Aorta (tissue), 5 donors: ENCODE measurements at regions not wholly inside any gene's neighbourhood (a gene's known extent, or its start where the extent isn't known, plus 50 kb on each side); places are given as distances from the start of the nearest gene placed in this dataset.

Source experiments
- ATAC-seq: fragments of 200-7000 bp; cut with Tn5 transposase; one replicate; pipeline ENCODE4 v1.9.1; 2022; ENCODE audit warnings: moderate library complexity; ENCODE audit not compliant: low FRiP score
- DNase-seq, 2 donors: peaks; one replicate each; pipeline ENCODE4 v3.0.0-alpha.2; 2020
- H3K27ac ChIP-seq, 2 donors: one replicate each; pipeline ENCODE4 v1.5.1; 2013; ENCODE audit warnings: low read length in 2 of 2, mild to moderate bottlenecking in 2 of 2, moderate library complexity in 2 of 2, control low read depth in 1 of 2, inconsistent platforms in 1 of 2, low read depth in 1 of 2
- H3K27me3 ChIP-seq, 2 donors: one replicate each; pipeline ENCODE4 v1.6.1; 2013; ENCODE audit warnings: control low read depth in 1 of 2, low read length in 1 of 2, mild to moderate bottlenecking in 1 of 2, moderate library complexity in 1 of 2; ENCODE audit not compliant: insufficient read depth in 2 of 2, control insufficient read depth in 1 of 2
- H3K36me3 ChIP-seq, 2 donors: one replicate each; pipeline ENCODE4 v1.6.1; 2013; ENCODE audit warnings: control low read depth in 1 of 2, low read length in 1 of 2, mild to moderate bottlenecking in 1 of 2; ENCODE audit not compliant: insufficient read depth in 2 of 2, control insufficient read depth in 1 of 2
- H3K4me1 ChIP-seq, 2 donors: one replicate each; pipeline ENCODE4 v1.6.1; 2013; ENCODE audit warnings: low read length in 2 of 2, control low read depth in 1 of 2, mild to moderate bottlenecking in 1 of 2, moderate library complexity in 1 of 2; ENCODE audit not compliant: insufficient read depth in 2 of 2, control insufficient read depth in 1 of 2
- H3K4me3 ChIP-seq, 2 donors: one replicate each; pipeline ENCODE4 v1.5.1; 2013; ENCODE audit warnings: low read length in 2 of 2, control low read depth in 1 of 2, mild to moderate bottlenecking in 1 of 2
- H3K9me3 ChIP-seq: one replicate; pipeline ENCODE4 v1.6.1; 2013; ENCODE audit warnings: mild to moderate bottlenecking, low read length; ENCODE audit not compliant: control insufficient read depth
- WGBS, 2 donors: extraction: QIAGEN DNeasy Blood & Tissue Kit; methylation state at CpG; one replicate each; pipeline ENCODE4 v1.1.7; 2013; 5-methylcytosine and 5-hydroxymethylcytosine counted together
- intact Hi-C, 2 donors: fragments of 100-400 bp; cut with DNase I; formaldehyde crosslinking; loops; one replicate each; pipeline versions ENCODE4 v1.14.2 to v1.15.0; 2022
- donor health status: healthy with polysubstance abuse.
- donor health status: Bipolar disorder and iron deficiency.
- donor health status: DM: no; HTN: no; CAD: no.
- donor health status: DM: no; HTN: no; CAD: no.
- donor health status: DM: yes; HTN: yes; CAD: no.

GRCh38 chr3:197381371-197381770 lies 83.0 kb upstream of the DLG1 start:
- intact Hi-C loops, result no loop called here
- WGBS, 2 donors, result 75 to 77% methylated on average over 2 of the region's 2 CpGs
- no peaks in the 10 kb centered on the region for H3K9me3 ChIP-seq
- no peaks in the 10 kb centered on the region for H3K36me3 ChIP-seq
- no peak for DNase-seq
- no peak overlapping the region for H3K27ac ChIP-seq
- ATAC-seq, result no peak
- no peaks in the 10 kb centered on the region for H3K4me1 ChIP-seq
- H3K4me3 ChIP-seq, result no peak overlapping the region
- no peaks in the 10 kb centered on the region for H3K27me3 ChIP-seq

DNA sequence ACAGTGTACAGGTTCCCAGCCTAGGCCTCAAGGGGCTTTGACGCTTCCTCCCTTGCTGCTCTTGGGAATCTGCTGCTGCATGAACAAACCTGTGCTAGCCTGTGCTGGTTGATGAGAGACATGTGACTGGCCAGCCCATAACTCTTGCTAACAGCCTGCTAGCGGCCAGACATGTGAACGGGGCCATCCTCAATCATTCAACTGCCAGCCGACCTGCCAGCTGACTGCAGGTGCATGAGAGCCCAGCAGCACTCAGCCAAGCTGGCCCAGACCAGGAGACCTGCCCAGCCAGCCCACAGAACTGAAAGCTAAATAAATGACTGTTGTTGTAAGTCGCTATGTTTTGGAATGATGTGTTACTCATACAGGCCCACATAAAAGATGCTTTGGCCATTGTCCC lies 82.4 kb upstream of the DLG1 start:
- H3K36me3 ChIP-seq, result no peaks in the 10 kb centered on the region
- no peak overlapping the region for H3K27ac ChIP-seq
- ATAC-seq (no peak), DNase-seq (no peak)
- H3K9me3 ChIP-seq, result no peaks in the 10 kb centered on the region
- no peaks in the 10 kb centered on the region for H3K4me1 ChIP-seq
- no peak overlapping the region for H3K4me3 ChIP-seq
- H3K27me3 ChIP-seq, result no peaks in the 10 kb centered on the region
- WGBS, 2 donors, result 48 to 53% methylated on average over 5 of the region's 5 CpGs
- intact Hi-C loops, result no loop called here

GRCh38 chr3:197378985-197379718 lies 80.7 kb upstream of the DLG1 start:
- H3K4me1 ChIP-seq, result no peaks in the 10 kb centered on the region
- ATAC-seq, result no peak
- H3K27ac ChIP-seq, result no peak overlapping the region
- no peak overlapping the region for H3K4me3 ChIP-seq
- H3K36me3 ChIP-seq, result no peaks in the 10 kb centered on the region
- intact Hi-C loops, result no loop called here
- H3K27me3 ChIP-seq, result no peaks in the 10 kb centered on the region
- WGBS, 2 donors, result 86 to 89% methylated on average over 22 of the region's 22 CpGs
- H3K9me3 ChIP-seq, result no peaks in the 10 kb centered on the region
- DNase-seq, result no peak

DNA sequence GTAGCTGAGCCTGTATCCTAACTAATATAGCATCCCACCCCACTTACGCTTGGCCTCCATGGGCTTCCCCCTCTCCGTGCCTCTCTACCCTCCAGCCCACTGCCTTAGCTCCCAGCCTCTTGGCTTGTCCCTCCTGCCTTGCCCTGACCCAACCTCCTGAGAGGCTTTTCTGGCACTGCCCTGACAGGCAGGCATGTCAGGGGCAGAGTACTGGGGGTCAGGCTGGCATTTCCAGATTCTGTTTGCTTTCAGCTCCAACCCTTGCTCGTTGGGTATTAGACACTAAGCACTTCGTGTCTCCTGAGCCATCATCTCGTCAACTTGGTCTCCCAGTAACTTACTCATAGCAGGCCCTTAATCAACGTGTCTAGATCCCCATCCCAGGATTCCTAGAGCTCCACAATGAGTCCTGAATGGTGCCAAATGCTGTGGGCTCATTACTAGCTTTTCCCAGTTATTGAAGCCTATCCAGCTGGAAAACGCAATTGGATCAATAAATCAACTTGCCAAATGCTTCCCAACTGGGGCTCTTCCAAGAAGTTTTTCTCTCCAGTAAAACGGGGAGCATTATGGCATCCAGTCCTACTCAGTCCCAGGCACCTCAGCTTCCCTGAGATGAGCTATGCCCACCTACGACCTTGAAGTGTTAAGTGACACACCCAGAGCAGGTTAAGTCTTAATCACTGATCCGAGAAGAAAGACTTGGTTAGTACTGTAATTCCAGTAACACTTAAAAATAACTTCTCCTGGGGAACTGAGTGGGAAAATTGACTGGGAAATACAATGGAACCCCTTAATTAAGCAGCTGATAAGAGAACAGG lies 78.5 kb upstream of the DLG1 start:
- Histone ChIP-seq H3K4me1 (no peaks in the 10 kb centered on the region), H3K4me3 (no peak overlapping the region), H3K36me3 (no peaks in the 10 kb centered on the region), H3K9me3 (no peaks in the 10 kb centered on the region), H3K27ac (no peak overlapping the region), H3K27me3 (no peaks in the 10 kb centered on the region)
- ATAC-seq, result no peak
- 70 to 77% methylated on average over 10 of the region's 10 CpGs for WGBS, 2 donors
- intact Hi-C loops, result no loop called here
- no peak for DNase-seq

GRCh38 chr3:197376020-197376419 lies 77.6 kb upstream of the DLG1 start:
- 97% methylated on average over 4 of the region's 4 CpGs for WGBS, 2 donors
- no peaks in the 10 kb centered on the region for H3K9me3 ChIP-seq
- DNase-seq (no peak), ATAC-seq (no peak)
- no peaks in the 10 kb centered on the region for H3K4me1 ChIP-seq
- intact Hi-C loops, result no loop called here
- H3K27ac ChIP-seq, result no peak overlapping the region
- H3K27me3 ChIP-seq, result no peaks in the 10 kb centered on the region
- no peaks in the 10 kb centered on the region for H3K36me3 ChIP-seq
- H3K4me3 ChIP-seq, result no peak overlapping the region

DNA sequence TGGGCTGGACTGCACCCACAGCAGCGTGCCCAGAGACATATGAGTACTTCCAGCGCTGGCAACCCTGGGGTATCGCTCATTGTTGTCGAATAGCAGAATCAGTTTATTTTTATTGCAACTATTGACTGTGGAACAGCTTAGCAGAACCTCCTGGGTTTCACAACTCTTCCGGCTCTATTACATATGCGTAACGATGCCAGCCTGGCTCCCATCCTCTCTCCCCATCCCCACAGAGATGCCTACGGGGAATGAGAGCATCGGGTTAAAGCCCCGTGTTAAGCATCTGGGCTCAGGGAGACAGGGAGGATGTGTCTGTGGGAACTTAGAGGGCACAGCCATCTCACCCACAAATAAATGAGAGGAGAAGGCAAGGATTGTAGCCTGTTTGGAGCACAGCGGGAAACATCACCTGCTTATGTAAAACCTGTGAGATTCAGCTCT lies 76.6 kb upstream of the DLG1 start:
- intact Hi-C loops, result no loop called here
- DNase-seq, result no peak

GRCh38 chr3:197373096-197373495 lies 74.7 kb upstream of the DLG1 start:
- H3K27me3 ChIP-seq, result no peaks in the 10 kb centered on the region
- intact Hi-C loops, result no loop called here
- no peaks in the 10 kb centered on the region for H3K9me3 ChIP-seq
- ATAC-seq (no peak), DNase-seq (no peak)
- H3K4me1 ChIP-seq, result no peaks in the 10 kb centered on the region
- no peak overlapping the region for H3K4me3 ChIP-seq
- 96 to 97% methylated on average over 8 of the region's 8 CpGs for WGBS, 2 donors
- H3K36me3 ChIP-seq, result no peaks in the 10 kb centered on the region
- no peak overlapping the region for H3K27ac ChIP-seq

More for the DNA sequence above, 76.6 kb upstream of the DLG1 start:
- no peak for ATAC-seq
- Histone ChIP-seq H3K36me3 (no peaks in the 10 kb centered on the region), H3K4me1 (no peaks in the 10 kb centered on the region), H3K27ac (no peak overlapping the region), H3K27me3 (no peaks in the 10 kb centered on the region), H3K9me3 (no peaks in the 10 kb centered on the region), H3K4me3 (no peak overlapping the region)
- WGBS, 2 donors, result 95 to 96% methylated on average over 11 of the region's 11 CpGs

DNA sequence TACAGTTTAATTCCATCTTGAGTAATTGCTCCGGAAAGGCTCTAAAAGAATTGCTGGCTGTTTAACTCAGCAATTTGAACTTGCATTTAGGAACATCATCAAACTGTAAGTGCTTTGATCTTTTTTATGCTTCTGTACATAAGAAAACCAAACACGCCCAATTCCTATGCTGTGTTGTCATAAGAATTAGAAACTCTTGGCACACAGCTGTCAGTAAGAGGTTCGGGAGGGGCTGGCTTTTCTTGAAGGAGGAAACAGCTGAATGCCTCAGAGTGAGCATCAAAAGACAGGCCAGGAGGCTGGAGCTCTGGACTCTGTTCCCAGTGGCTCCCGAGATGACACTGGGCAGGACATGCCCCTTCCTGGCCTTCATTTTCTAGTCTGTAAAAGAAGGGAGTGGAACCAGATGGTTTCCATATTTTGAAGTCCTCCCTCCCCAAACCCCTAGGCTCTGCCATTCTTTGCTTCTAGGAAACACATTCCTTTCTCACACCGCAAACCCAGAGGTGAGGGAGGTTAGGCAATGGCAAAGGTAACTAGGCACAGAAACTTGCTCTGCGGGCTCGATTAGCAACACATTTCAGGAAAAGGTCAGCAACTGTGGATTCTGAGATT lies 73.7 kb upstream of the DLG1 start:
- 60 to 74% methylated on average over 7 of the region's 7 CpGs for WGBS, 2 donors
- DNase-seq, result no peak
- Histone ChIP-seq H3K4me1 (no peaks in the 10 kb centered on the region), H3K4me3 (no peak overlapping the region), H3K27ac (no peak overlapping the region), H3K27me3 (no peaks in the 10 kb centered on the region), H3K9me3 (no peaks in the 10 kb centered on the region), H3K36me3 (no peaks in the 10 kb centered on the region)
- intact Hi-C loops, result no loop called here
- ATAC-seq, result no peak
